CD4-positive, alpha-beta T cell treated with Interferon alpha-2 for 1 hour (primary cell): ENCODE measurements at regions not wholly inside any gene's neighbourhood (a gene's known extent, or its start where the extent isn't known, plus 50 kb on each side); places are given as distances from the start of the nearest gene placed in this dataset.
"Not testable (repeated sequence)": the region's sequence is repeated elsewhere in the genome, so short reads cannot be mapped to it uniquely, and the experiment has no call there.

ENCODE experiments used
- DNase-seq, 2 donors: peaks; one replicate each; pipeline ENCODE4 v3.0.0-alpha.2; 2020 to 2022

- DNase-seq, result no peak
These were observed 414.1 kb downstream of the ACTL7B start for GRCh38 chr9:108441726-108442125.

- DNase-seq, result no peak
These were observed 414.5 kb downstream of the ACTL7B start for GRCh38 chr9:108441251-108441650.

GRCh38 chr9:108439947-108440346 is 415.8 kb downstream of the ACTL7B start:
- DNase-seq, result no peak

GRCh38 chr9:108437656-108438055 is 418.1 kb downstream of the ACTL7B start:
- DNase-seq, result no peak

- DNase-seq, result no peak
These were observed 419.3 kb downstream of the ACTL7B start for GRCh38 chr9:108436448-108436847.

- no peak for DNase-seq
These were observed 421.3 kb downstream of the ACTL7B start for GRCh38 chr9:108434502-108434901.

GRCh38 chr9:108434036-108434435 is 421.8 kb downstream of the ACTL7B start:
- no peak for DNase-seq

- no peak for DNase-seq
These were observed 425.1 kb downstream of the ACTL7B start for GRCh38 chr9:108430655-108431054.

GRCh38 chr9:108427751-108428150 is 428.0 kb downstream of the ACTL7B start:
- no peak for DNase-seq

- DNase-seq, result not testable (repeated sequence)
These were observed 429.3 kb downstream of the ACTL7B start for GRCh38 chr9:108426421-108426940.

- DNase-seq, result no peak
These were observed 432.4 kb downstream of the ACTL7B start for GRCh38 chr9:108423433-108423832.

- DNase-seq, result no peak
These were observed 436.4 kb downstream of the ACTL7B start for GRCh38 chr9:108419379-108419778.

GRCh38 chr9:108417726-108418125 is 438.1 kb downstream of the ACTL7B start:
- no peak for DNase-seq

GRCh38 chr9:108417312-108417711 is 438.5 kb downstream of the ACTL7B start:
- no peak for DNase-seq

GRCh38 chr9:108416324-108416723 is 439.5 kb downstream of the ACTL7B start:
- DNase-seq, result no peak

- DNase-seq, result no peak
These were observed 442.0 kb downstream of the ACTL7B start for GRCh38 chr9:108413809-108414208.

GRCh38 chr9:108412755-108413154 is 443.0 kb downstream of the ACTL7B start:
- no peak for DNase-seq

- DNase-seq, result no peak
These were observed 444.2 kb downstream of the ACTL7B start for GRCh38 chr9:108411632-108412031.

- DNase-seq, result no peak
These were observed 445.6 kb downstream of the ACTL7B start for GRCh38 chr9:108410161-108410560.

GRCh38 chr9:108400297-108400696 is 455.5 kb downstream of the ACTL7B start:
- no peak for DNase-seq

- no peak for DNase-seq
These were observed 455.9 kb downstream of the ACTL7B start for GRCh38 chr9:108399851-108400250.

- no peak for DNase-seq
These were observed 458.5 kb downstream of the ACTL7B start for GRCh38 chr9:108397286-108397685.

- DNase-seq, result no peak
These were observed 459.2 kb downstream of the ACTL7B start for GRCh38 chr9:108396611-108397010.

- no peak for DNase-seq
These were observed 459.6 kb downstream of the ACTL7B start for GRCh38 chr9:108396193-108396592.

GRCh38 chr9:108395421-108395820 is 460.4 kb downstream of the ACTL7B start:
- no peak for DNase-seq

GRCh38 chr9:108394726-108395125 is 461.1 kb downstream of the ACTL7B start:
- DNase-seq, result no peak
